DND-41 (cell line): ENCODE measurements at regions not wholly inside any gene's neighbourhood (a gene's known extent, or its start where the extent isn't known, plus 50 kb on each side); places are given as distances from the start of the nearest gene placed in this dataset.

Source experiments
- ATAC-seq: fragments of 200-7000 bp; cut with Tn5 transposase; 3 replicates; pipeline ENCODE4 v1.9.1; 2021; ENCODE audit warnings: low read depth; ENCODE audit not compliant: insufficient read depth
- DNase-seq: peaks from one replicate; pipeline ENCODE4 v3.0.0-alpha.2; 2020
- H2AFZ ChIP-seq: 2 replicates; pipeline ENCODE4 v1.6.0; 2012; ENCODE audit warnings: low read depth, low read length
- H3K27ac ChIP-seq: 2 replicates; pipeline ENCODE4 v1.5.1; 2012; ENCODE audit warnings: low read length, inconsistent platforms
- H3K27me3 ChIP-seq: fragments of 200-600 bp; sonication (generic); 2 replicates; pipeline ENCODE4 v1.6.0; 2012; ENCODE audit warnings: low read length, mild to moderate bottlenecking, inconsistent platforms; ENCODE audit not compliant: insufficient read depth, poor library complexity
- H3K36me3 ChIP-seq: 2 replicates; pipeline ENCODE4 v1.5.1; 2012; ENCODE audit warnings: low read length, inconsistent platforms; ENCODE audit not compliant: insufficient read depth
- H3K4me1 ChIP-seq: 2 replicates; pipeline ENCODE4 v1.5.1; 2012; ENCODE audit warnings: mild to moderate bottlenecking, low read length; ENCODE audit not compliant: insufficient read depth
- H3K4me2 ChIP-seq: 2 replicates; pipeline ENCODE4 v1.6.0; 2012; ENCODE audit warnings: mild to moderate bottlenecking, moderate library complexity, low read length, inconsistent platforms; ENCODE audit not compliant: insufficient read depth
- H3K4me3 ChIP-seq, 2 experiments: fragments of 200-600 bp in 1 of 2; shearing (Covaris generic) in 1 of 2; 2 replicates each; pipeline ENCODE4 v1.5.1; 2012 to 2016; ENCODE audit warnings: inconsistent platforms in 2 of 2, low read length in 2 of 2, mild to moderate bottlenecking in 2 of 2, low read depth in 1 of 2, moderate library complexity in 1 of 2
- H3K79me2 ChIP-seq: 2 replicates; pipeline ENCODE4 v1.6.0; 2012; ENCODE audit warnings: low read length, inconsistent platforms; ENCODE audit not compliant: insufficient read depth
- H3K9ac ChIP-seq: 2 replicates; pipeline ENCODE4 v1.6.0; 2012; ENCODE audit warnings: low read depth, mild to moderate bottlenecking, inconsistent platforms, low read length, moderate library complexity
- H3K9me3 ChIP-seq: 2 replicates; pipeline ENCODE4 v1.5.1; 2012; ENCODE audit warnings: low read length, moderate library complexity, mild to moderate bottlenecking, inconsistent platforms; ENCODE audit not compliant: insufficient read depth, severe bottlenecking
- H4K20me1 ChIP-seq: 2 replicates; pipeline ENCODE4 v1.6.0; 2012; ENCODE audit warnings: low read length; ENCODE audit not compliant: insufficient read depth
- CTCF ChIP-seq: IDR thresholded peaks from 2 replicates; pipeline ENCODE4 v1.5.1; 2012; ENCODE audit warnings: borderline replicate concordance, low read length, moderate library complexity, mild to moderate bottlenecking; ENCODE audit not compliant: poor library complexity, severe bottlenecking; ENCODE audit errors: extremely low read depth
- EZH2 ChIP-seq: IDR thresholded peaks from 3 replicates; pipeline ENCODE4 v1.6.1; 2012; ENCODE audit warnings: borderline replicate concordance, low read depth, mild to moderate bottlenecking, moderate library complexity, low read length, inconsistent platforms; ENCODE audit not compliant: severe bottlenecking

GRCh38 chr6:90868256-90868655 is 281.4 kb upstream of the MAP3K7 start:
- Histone ChIP-seq H3K4me3 (no peak overlapping the region), H3K4me1 (no peaks in the 10 kb centered on the region), H3K27ac (no peak overlapping the region), H4K20me1 (no peaks in the 10 kb centered on the region), H3K9ac (no peak overlapping the region), H3K9me3 (no peaks in the 10 kb centered on the region), H2AFZ (no peak overlapping the region), H3K27me3 (no peaks in the 10 kb centered on the region), H3K79me2 (no peaks in the 10 kb centered on the region), H3K36me3 (no peaks in the 10 kb centered on the region), H3K4me2 (no peak overlapping the region)
- no peak for ATAC-seq
- DNase-seq = no peak
- TF ChIP-seq EZH2 = no peak
- no peak for TF ChIP-seq CTCF

- ATAC-seq (no peak), DNase-seq (no peak)
- H3K9me3 ChIP-seq = no peaks in the 10 kb centered on the region
- H3K79me2 ChIP-seq = no peaks in the 10 kb centered on the region
- no peak overlapping the region for H3K4me3 ChIP-seq
- TF ChIP-seq CTCF = no peak
- no peak for TF ChIP-seq EZH2
- H4K20me1 ChIP-seq = no peaks in the 10 kb centered on the region
- no peaks in the 10 kb centered on the region for H3K27me3 ChIP-seq
- H3K36me3 ChIP-seq = no peaks in the 10 kb centered on the region
- no peak overlapping the region for H3K27ac ChIP-seq
- no peak overlapping the region for H3K9ac ChIP-seq
- no peak overlapping the region for H3K4me2 ChIP-seq
- H3K4me1 ChIP-seq = no peaks in the 10 kb centered on the region; the same call in 1 of the 2 replicates
- no peak overlapping the region for H2AFZ ChIP-seq
These were observed 278.6 kb upstream of the MAP3K7 start for GRCh38 chr6:90865513-90865912.

GRCh38 chr6:90863043-90863442 is 276.2 kb upstream of the MAP3K7 start:
- DNase-seq = no peak
- no peak for TF ChIP-seq EZH2
- TF ChIP-seq CTCF = no peak
- no peak overlapping the region for H3K27ac ChIP-seq

More at GRCh38 chr6:90863043-90863442, 276.2 kb upstream of the MAP3K7 start:
- no peaks in the 10 kb centered on the region for H3K27me3 ChIP-seq
- ATAC-seq = no peak
- no peak overlapping the region for H2AFZ ChIP-seq
- H3K4me3 ChIP-seq = no peak overlapping the region
- H3K79me2 ChIP-seq = no peaks in the 10 kb centered on the region
- H3K4me1 ChIP-seq = no peaks in the 10 kb centered on the region; the same call in 1 of the 2 replicates
- no peaks in the 10 kb centered on the region for H3K36me3 ChIP-seq
- no peaks in the 10 kb centered on the region for H3K9me3 ChIP-seq
- H3K9ac ChIP-seq = no peak overlapping the region
- H4K20me1 ChIP-seq = no peaks in the 10 kb centered on the region
- no peak overlapping the region for H3K4me2 ChIP-seq
